Lower leg skin (tissue), 4 donors: ENCODE measurements at regions not wholly inside any gene's neighbourhood (a gene's known extent, or its start where the extent isn't known, plus 50 kb on each side); places are given as distances from the start of the nearest gene placed in this dataset.

ENCODE experiments used
- DNase-seq, 2 donors: peaks; one replicate each; pipeline ENCODE4 v3.0.0-alpha.2; 2019; ENCODE audit warnings: low spot score in 2 of 2
- H3K4me3 ChIP-seq: fragments of 200-600 bp; sonication (generic); 2 replicates; pipeline ENCODE4 v1.5.1; 2017; ENCODE audit warnings: mild to moderate bottlenecking, low read depth; ENCODE audit not compliant: poor library complexity, severe bottlenecking
- POLR2A ChIP-seq, 2 donors: fragments of 450-650 bp; IDR thresholded peaks; one replicate each; pipeline ENCODE4 v1.6.1; 2016 to 2017; ENCODE audit warnings: antibody characterized with exemption in 2 of 2, mild to moderate bottlenecking in 1 of 2, moderate library complexity in 1 of 2
- WGBS, 2 donors: methylation state at CpG; one replicate each; pipeline ENCODE4 v1.1.5; 2018; 5-methylcytosine and 5-hydroxymethylcytosine counted together
- intact Hi-C: fragments of 100-400 bp; cut with DNase I; formaldehyde crosslinking; loops from one replicate; pipeline ENCODE4 v1.15.0; 2023; ENCODE audit warnings: low total_unique reads
- TF ChIP-seq, protein P1 (sequence below), 3 donors: fragments of 450-650 bp; IDR thresholded peaks; one replicate each; pipeline ENCODE4 v1.5.1; 2016; ENCODE audit warnings: antibody characterized with exemption in 3 of 3, mild to moderate bottlenecking in 3 of 3, moderate library complexity in 2 of 3

DNA sequence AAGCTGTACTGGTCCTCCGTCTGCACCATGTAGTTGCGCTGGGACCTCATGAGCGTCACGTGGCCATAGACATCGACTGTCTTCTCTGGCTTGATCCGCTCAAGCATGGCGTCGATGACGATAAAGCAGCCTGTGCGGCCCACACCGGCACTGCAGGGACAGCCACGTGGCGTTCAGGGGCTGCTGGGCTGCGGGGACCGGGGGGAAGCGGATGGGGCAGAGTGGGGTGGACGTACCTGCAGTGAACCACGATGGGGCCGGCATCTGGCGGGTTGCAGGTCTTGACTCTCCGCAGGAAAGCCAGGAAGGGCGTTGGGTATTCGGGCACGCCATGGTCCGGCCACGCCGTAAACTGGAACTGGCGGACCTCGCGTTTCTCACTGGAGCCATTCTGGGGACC is 128.5 kb downstream of the PTPRS start:
- no peak overlapping the region for H3K4me3 ChIP-seq
- 94 to 99% methylated on average over 30 of the region's 30 CpGs for WGBS, 2 donors
- TF ChIP-seq, protein P1, sequence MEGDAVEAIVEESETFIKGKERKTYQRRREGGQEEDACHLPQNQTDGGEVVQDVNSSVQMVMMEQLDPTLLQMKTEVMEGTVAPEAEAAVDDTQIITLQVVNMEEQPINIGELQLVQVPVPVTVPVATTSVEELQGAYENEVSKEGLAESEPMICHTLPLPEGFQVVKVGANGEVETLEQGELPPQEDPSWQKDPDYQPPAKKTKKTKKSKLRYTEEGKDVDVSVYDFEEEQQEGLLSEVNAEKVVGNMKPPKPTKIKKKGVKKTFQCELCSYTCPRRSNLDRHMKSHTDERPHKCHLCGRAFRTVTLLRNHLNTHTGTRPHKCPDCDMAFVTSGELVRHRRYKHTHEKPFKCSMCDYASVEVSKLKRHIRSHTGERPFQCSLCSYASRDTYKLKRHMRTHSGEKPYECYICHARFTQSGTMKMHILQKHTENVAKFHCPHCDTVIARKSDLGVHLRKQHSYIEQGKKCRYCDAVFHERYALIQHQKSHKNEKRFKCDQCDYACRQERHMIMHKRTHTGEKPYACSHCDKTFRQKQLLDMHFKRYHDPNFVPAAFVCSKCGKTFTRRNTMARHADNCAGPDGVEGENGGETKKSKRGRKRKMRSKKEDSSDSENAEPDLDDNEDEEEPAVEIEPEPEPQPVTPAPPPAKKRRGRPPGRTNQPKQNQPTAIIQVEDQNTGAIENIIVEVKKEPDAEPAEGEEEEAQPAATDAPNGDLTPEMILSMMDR (IDR thresholded peaks at IDR 0.05) = no peak
- no peak for TF ChIP-seq POLR2A (IDR thresholded peaks at IDR 0.05)
- no peak for DNase-seq
- intact Hi-C loops = no loop called here

DNA sequence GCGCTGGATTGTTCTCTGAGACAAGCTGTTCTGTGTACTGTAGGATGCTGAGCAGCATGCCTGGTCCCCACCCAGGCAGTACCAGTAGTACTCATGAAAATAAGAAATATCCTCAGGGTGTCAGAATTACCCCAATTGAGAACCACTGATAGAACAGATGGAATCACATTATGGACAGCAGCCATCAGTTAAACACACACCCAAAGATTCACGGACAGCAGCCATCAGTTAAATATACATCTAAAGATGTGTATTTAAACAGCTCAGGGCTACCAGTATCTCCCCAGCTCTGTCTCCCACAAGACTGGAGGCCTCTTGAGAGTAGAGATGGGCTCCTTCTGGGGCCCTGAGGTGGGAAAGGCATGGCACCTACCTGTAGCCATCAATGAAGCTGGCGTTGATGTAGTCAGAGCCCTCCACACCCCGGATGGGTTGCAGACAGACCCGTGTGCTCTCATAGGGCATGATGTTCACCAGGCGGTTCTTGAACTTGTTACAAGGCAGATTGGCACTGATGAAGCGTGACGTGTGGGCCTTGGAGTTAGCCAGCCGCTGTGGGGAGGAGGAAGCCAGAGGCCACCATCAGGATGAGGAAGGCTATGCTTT is 129.3 kb downstream of the PTPRS start:
- WGBS, 2 donors = 98% methylated on average over 9 of the region's 9 CpGs
- H3K4me3 ChIP-seq = no peak overlapping the region
- no peak for TF ChIP-seq POLR2A (IDR thresholded peaks at IDR 0.05)
- TF ChIP-seq, protein P1 (IDR thresholded peaks at IDR 0.05) = no peak
- intact Hi-C loops = no loop called here
- no peak for DNase-seq

DNA sequence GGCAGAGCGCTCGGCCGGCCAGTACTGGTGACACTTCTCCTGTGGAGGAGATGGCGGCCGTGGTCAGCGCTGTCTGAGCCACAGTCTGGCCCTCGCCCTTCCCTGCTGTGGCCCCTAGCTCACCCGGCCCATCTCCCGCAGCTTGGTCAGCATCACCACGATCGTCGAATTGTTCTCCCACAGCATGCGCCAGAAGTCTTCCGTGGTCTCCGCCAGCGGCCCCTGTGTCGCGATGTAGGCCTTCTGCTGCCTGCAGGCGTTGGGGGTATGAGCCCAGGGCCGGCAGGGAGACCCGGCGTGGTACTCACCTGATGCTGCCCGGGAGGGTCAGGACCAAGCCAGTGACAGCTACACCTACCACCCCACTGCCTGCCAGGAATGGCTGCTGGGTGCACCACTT is 130.1 kb downstream of the PTPRS start:
- TF ChIP-seq, protein P1 (IDR thresholded peaks at IDR 0.05) = no peak
- no peak for TF ChIP-seq POLR2A (IDR thresholded peaks at IDR 0.05)
- intact Hi-C loops = no loop called here
- 96 to 98% methylated on average over 23 of the region's 23 CpGs for WGBS, 2 donors
- H3K4me3 ChIP-seq = no peak overlapping the region
- DNase-seq = no peak

DNA sequence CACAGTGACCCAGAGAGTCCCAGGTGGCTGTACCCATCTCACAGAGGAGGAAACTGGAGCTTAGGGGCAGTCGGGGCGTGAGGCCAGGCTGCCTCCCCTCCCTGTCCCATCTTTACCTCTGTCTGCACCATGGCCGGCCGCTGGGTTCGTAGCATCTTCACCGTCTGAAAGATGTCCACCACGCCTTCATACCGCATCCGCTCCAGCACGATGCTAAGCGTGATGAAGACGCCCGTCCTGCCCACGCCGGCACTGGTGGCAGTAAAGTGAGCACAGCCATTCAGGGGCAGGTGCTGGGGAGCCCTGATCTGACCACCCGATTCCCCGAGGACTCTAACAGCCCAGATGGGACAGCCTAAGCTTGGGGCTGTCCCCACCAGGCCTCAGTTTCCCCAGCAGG is 132.8 kb downstream of the PTPRS start:
- no peak for DNase-seq
- 93 to 95% methylated on average over 17 of the region's 17 CpGs for WGBS, 2 donors
- H3K4me3 ChIP-seq = no peak overlapping the region
- no peak for TF ChIP-seq POLR2A (IDR thresholded peaks at IDR 0.05)
- TF ChIP-seq, protein P1 (IDR thresholded peaks at IDR 0.05) = no peak
- intact Hi-C loops = no loop called here

DNA sequence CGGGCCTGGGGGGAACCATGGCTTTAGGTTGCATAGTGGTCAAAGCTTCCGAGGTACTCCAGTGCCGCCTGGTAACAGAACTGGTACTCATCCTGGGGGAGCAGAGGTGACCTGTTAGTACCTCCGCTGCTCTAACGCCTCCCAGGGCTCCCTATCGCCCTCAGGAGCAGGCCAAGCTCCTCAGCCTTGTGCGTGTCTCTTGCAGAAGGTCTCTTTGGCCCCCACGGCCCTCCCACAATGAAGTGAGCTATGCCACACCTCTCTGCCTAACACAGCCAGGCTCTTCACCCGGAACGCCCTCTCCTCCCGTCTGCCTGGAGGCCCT is 133.9 kb downstream of the PTPRS start:
- DNase-seq = no peak
- intact Hi-C loops = no loop called here
- 78 to 79% methylated on average over 11 of the region's 11 CpGs for WGBS, 2 donors
- TF ChIP-seq, protein P1 (IDR thresholded peaks at IDR 0.05) = no peak
- no peak for TF ChIP-seq POLR2A (IDR thresholded peaks at IDR 0.05)
- no peak overlapping the region for H3K4me3 ChIP-seq
